Fibroblast of peridontal ligament (primary cell): ENCODE measurements at regions not wholly inside any gene's neighbourhood (a gene's known extent, or its start where the extent isn't known, plus 50 kb on each side); places are given as distances from the start of the nearest gene placed in this dataset.
"Not testable (repeated sequence)": the region's sequence is repeated elsewhere in the genome, so short reads cannot be mapped to it uniquely, and the experiment has no call there.

Experiments
- DNase-seq: peaks from one replicate; pipeline ENCODE4 v3.0.0-alpha.2; 2010; ENCODE audit errors: extremely low read depth

- peak; percentile 26 for DNase-seq
Measured at GRCh38 chr11:23236826-23237555, 376.7 kb upstream of the CCDC179 start.

- DNase-seq: no peak
Measured at GRCh38 chr11:23252426-23252825, 392.2 kb upstream of the CCDC179 start.

- DNase-seq: no peak
Measured at GRCh38 chr11:23257088-23257487, 396.8 kb upstream of the CCDC179 start.

DNA sequence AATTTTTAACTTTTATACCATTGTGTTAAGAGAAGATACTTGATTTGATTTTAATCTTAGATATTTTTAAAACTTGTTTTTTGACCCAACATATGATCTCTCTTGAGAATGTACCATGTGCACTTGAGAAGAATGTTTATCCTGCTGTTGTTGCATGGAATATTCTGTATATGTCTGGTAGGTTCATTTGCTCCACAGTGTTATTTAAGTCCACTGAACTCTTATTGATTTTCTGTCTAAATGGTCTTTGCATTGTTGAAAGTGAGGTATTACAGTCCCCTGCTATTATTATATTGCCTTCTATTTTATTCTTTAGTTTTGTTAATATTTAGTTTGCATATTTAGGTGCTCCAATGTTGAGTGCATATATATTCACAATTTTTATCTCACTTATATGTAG, 397.3 kb upstream of the CCDC179 start:
- DNase-seq: no peak

GRCh38 chr11:23263466-23263865, 403.2 kb upstream of the CCDC179 start:
- no peak for DNase-seq

GRCh38 chr11:23272095-23272494, 411.8 kb upstream of the CCDC179 start:
- DNase-seq: no peak

DNA sequence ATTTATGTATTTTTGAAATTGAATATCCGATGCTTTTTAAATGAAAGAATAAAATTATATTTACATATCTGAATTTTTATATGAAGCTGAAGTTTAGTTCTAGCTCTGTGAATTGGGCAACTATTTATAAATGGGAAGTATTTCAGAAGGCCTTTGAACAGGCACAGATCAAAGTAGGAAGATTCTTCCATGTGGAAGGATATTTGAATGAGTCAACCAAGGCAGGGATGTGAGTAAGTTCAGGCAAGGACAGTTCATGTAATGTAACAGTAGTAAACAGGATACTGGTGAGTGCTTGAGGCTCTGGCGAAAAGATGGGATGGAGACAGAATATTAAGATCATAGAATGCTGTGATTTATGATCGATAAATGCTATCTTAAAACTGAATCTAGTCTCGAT, 417.8 kb upstream of the CCDC179 start:
- DNase-seq: peak; percentile 9

GRCh38 chr11:23280088-23280487, 419.8 kb upstream of the CCDC179 start:
- peak; percentile 45 for DNase-seq

- DNase-seq: no peak
Measured at GRCh38 chr11:23283666-23284065, 423.4 kb upstream of the CCDC179 start.

DNA sequence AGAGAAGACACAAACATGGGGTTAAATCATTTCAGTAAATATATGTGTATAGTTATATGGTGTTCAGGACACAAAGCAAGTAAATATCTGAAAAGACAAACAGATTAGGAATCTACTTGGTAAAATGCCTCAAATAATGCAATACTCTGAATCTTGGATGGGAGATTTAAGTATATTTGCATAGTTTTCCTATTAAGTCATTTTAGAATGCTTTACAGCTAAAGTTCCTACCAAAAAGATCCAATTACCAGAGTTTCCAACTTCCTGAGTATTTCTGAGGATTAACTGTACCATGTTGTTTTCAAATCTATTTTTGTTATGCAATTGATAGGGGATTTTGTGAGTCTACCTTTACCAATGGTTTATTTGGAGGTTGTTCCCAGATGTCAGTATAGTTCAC, 424.4 kb upstream of the CCDC179 start:
- peak; percentile 77 for DNase-seq

DNA sequence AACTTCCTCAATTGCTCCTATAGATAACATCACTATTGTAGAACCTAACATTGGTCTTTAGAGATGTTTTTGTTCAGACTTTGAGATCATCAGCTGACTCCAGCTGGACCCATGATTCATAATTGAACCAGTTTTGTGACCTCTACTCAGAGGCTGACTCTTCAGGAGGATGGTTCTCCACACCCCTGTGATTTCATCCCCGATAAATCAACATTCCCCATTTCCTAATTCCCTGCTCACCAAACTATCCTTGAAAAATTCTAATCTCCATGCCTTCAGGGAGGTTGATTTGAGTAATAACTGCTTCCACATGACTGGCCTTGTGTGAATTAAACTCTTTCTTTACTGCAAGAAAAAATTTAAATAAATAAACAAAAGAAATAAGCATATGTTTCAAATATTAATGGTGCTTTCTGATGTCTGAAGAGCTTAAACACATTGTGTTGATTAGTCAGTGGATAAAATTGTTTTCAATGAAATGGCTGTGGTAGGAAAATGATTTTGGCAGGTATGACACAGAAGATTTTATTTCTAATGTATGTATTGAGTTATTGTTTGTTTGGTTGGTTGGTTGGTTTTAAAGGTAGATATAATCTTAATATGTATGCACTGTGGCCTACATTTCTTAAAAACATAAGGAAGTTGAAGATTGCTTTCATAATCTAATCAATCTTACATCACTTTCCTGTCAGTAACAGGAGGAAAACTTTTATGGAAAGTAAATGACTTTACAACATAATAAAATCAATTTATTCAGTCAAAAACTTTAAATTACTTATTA, 427.9 kb upstream of the CCDC179 start:
- peak; percentile 94 for DNase-seq

- no peak for DNase-seq
Measured at GRCh38 chr11:23295241-23295640, 435.0 kb upstream of the CCDC179 start.

- no peak for DNase-seq
Measured at GRCh38 chr11:23308041-23308440, 447.8 kb upstream of the CCDC179 start.

- DNase-seq: peak; percentile 26
Measured at GRCh38 chr11:23310276-23310675, 450.0 kb upstream of the CCDC179 start.

GRCh38 chr11:23311986-23312940, 452.0 kb upstream of the CCDC179 start:
- DNase-seq: peak; percentile 21

- peak; percentile 7 for DNase-seq
Measured at GRCh38 chr11:23313001-23313400, 452.7 kb upstream of the CCDC179 start.

GRCh38 chr11:23314162-23314561, 453.9 kb upstream of the CCDC179 start:
- no peak for DNase-seq

DNA sequence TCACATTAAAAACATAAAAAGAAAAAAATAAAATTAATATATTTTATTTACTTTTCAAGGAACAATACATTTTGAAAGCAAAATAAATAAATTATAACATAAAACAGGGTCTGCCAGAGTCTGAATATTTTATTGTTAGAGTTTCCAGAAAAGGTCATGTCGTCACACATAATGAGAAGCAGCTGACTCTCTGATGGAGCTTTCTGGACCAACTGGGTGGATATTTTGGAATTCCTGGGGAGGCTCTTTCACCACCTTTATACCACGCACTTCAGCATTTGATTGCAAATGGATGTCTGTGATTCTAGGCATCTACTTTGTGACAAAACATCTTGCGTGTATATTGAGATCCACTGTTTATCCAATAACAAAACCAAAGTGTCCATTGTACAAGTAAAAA, 455.0 kb upstream of the CCDC179 start:
- no peak for DNase-seq

GRCh38 chr11:23317816-23318215, 457.5 kb upstream of the CCDC179 start:
- DNase-seq: peak; percentile 10

DNA sequence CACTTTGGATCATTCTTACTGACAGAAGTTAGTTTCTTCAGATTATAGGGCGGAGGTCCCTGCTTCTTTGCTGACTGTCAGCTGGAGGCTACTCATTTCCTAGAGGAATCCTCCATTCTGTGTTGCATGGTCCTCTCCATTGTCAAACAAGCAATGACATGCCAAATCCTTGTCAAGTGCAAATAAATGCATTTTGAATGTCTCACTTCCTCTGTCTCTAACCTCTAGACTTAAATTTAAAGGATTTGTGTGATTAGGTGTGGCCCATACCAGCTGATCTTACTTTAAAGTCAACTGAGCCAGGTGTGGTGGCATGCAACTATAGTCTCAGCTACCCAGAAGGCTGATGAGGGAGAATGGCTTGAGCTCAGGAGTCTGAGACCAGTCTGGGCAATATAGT, 458.4 kb upstream of the CCDC179 start:
- no peak for DNase-seq

GRCh38 chr11:23320131-23320530, 459.9 kb upstream of the CCDC179 start:
- no peak for DNase-seq

DNA sequence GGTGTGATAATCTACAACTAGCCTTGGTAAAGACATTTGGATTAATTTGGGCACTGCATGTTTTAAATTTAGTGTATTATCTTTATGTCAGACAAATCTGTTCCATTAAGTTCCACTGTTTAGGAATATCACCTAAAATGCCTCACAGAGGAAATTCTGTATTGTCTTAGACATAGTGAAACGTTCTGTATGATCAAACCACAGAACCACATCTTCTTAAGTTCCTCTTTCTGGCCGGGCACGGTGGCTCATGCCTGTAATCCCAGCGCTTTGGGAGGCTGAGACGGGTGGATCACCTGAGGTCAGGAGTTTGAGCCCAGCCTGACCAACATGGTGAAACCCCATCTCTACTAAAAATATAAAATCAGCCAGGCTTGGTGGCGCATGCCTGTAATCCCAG, 475.3 kb upstream of the CCDC179 start:
- not testable (repeated sequence) for DNase-seq
